Nephron (organoid): ENCODE measurements at regions not wholly inside any gene's neighbourhood (a gene's known extent, or its start where the extent isn't known, plus 50 kb on each side); places are given as distances from the start of the nearest gene placed in this dataset.

Experiments
- H3K27ac Mint-ChIP-seq, 3 experiments: 2 replicates each; pipeline ENCODE4 v1.8.0; 2020; ENCODE audit warnings: mixed read lengths in 3 of 3, mild to moderate bottlenecking in 2 of 3, moderate library complexity in 1 of 3
- H3K27me3 Mint-ChIP-seq: 2 replicates; pipeline ENCODE4 v1.8.0; 2021; ENCODE audit warnings: low read depth, mild to moderate bottlenecking, moderate library complexity, mixed read lengths
- H3K36me3 Mint-ChIP-seq: 2 replicates; pipeline ENCODE4 v1.8.0; 2020; ENCODE audit warnings: low read depth, mixed read lengths
- H3K4me1 Mint-ChIP-seq: 2 replicates; pipeline ENCODE4 v1.8.0; 2020; ENCODE audit warnings: mixed read lengths
- H3K4me3 Mint-ChIP-seq, 3 experiments: 2 replicates each; pipeline ENCODE4 v1.8.0; 2020; ENCODE audit warnings: mild to moderate bottlenecking in 3 of 3, mixed read lengths in 3 of 3, moderate library complexity in 2 of 3
- H3K9me3 Mint-ChIP-seq: 2 replicates; pipeline ENCODE4 v1.8.0; 2020; ENCODE audit warnings: mixed read lengths
- TF ChIP-seq, protein P1 (sequence below), 3 experiments: fragments of 200-600 bp; sonication (generic); IDR thresholded peaks; one replicate each; pipeline ENCODE4 v1.5.0; 2021; ENCODE audit warnings: antibody characterized with exemption in 3 of 3; ENCODE audit not compliant: unreplicated experiment in 3 of 3

DNA sequence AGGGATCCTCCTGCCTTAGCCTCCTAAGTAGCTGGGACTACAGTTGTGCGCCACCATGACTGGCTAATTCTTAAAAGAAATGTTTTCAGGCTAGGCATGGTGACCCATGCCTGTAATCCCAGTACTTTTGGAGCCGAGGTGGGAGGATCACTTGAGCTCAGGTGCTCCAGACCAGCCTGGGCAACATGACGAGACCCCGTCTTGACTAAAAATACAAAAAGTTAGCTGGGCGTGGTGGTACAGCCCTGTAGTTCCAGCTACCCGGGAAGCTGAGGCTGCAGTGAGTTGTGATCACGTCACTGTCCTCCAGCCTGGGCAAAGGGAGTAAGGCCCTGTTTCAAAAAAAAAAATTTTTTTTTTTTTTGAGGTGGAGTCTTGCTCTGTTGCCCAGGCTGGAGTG is 173.1 kb downstream of the SEC14L1 start:
- H3K9me3 Mint-ChIP-seq, result no peaks in the 10 kb centered on the region
- peak overlapping the region; percentile 97 to 99 (median 99) for H3K27ac Mint-ChIP-seq
- peaks cover 69% of the 10 kb centered on the region for H3K4me1 Mint-ChIP-seq
- no peak overlapping the region for H3K4me3 Mint-ChIP-seq
- no peaks in the 10 kb centered on the region for H3K36me3 Mint-ChIP-seq
- peaks cover 7% of the 10 kb centered on the region for H3K27me3 Mint-ChIP-seq
- TF ChIP-seq, protein P1, sequence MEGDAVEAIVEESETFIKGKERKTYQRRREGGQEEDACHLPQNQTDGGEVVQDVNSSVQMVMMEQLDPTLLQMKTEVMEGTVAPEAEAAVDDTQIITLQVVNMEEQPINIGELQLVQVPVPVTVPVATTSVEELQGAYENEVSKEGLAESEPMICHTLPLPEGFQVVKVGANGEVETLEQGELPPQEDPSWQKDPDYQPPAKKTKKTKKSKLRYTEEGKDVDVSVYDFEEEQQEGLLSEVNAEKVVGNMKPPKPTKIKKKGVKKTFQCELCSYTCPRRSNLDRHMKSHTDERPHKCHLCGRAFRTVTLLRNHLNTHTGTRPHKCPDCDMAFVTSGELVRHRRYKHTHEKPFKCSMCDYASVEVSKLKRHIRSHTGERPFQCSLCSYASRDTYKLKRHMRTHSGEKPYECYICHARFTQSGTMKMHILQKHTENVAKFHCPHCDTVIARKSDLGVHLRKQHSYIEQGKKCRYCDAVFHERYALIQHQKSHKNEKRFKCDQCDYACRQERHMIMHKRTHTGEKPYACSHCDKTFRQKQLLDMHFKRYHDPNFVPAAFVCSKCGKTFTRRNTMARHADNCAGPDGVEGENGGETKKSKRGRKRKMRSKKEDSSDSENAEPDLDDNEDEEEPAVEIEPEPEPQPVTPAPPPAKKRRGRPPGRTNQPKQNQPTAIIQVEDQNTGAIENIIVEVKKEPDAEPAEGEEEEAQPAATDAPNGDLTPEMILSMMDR (IDR thresholded peaks at IDR 0.05; ENCODE audit: unreplicated experiment in 3 of 3), result no peak

DNA sequence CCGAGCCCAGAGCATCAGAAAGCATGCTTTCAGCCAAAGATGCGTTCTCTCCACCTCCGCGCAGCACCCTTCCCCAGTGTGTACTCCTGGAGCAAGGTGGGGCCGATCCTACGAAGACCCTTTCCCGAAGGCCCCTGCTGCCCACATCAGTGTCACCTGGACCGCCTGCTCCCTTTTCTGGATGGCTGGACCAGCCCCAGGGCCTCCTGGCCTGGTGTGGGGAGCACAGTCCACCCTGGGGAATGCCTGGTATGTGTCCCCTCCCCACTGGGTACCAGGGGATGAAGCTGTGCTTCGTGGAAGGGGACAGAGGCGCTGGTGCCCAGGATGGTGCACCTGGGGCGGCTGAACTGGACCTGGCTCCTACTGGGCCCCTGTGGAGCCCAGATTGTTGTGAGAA is 173.8 kb downstream of the SEC14L1 start:
- no peaks in the 10 kb centered on the region for H3K9me3 Mint-ChIP-seq
- TF ChIP-seq, protein P1 (IDR thresholded peaks at IDR 0.05; ENCODE audit: unreplicated experiment in 3 of 3), result no peak
- no peak overlapping the region for H3K4me3 Mint-ChIP-seq
- peaks cover 7% of the 10 kb centered on the region for H3K27me3 Mint-ChIP-seq
- peak overlapping the region in 1 of 3 experiments; percentile 88 for H3K27ac Mint-ChIP-seq
- H3K4me1 Mint-ChIP-seq, result peaks cover 69% of the 10 kb centered on the region
- H3K36me3 Mint-ChIP-seq, result no peaks in the 10 kb centered on the region

DNA sequence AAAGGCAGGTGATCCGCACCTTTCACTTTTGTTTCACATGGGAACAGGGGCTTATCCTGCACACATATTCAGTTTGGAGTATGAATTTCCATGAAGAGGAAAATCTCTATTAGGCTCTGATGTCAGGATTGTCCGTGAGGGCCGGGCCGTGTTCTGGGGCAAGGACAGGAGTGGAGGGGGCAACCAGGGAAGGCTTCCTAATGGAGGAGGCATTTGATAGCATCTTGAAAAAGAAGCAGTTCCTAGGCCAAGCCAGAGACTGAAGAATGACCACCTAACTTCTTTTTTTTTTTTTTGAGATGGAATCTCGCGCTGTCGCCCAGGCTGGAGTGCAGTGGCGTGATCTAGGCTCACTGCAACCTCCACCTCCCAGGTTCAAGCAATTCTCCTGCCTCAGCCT is 174.2 kb downstream of the SEC14L1 start:
- H3K27me3 Mint-ChIP-seq, result peaks cover 7% of the 10 kb centered on the region
- peaks cover 72% of the 10 kb centered on the region for H3K4me1 Mint-ChIP-seq
- H3K9me3 Mint-ChIP-seq, result no peaks in the 10 kb centered on the region
- no peak overlapping the region for H3K4me3 Mint-ChIP-seq
- TF ChIP-seq, protein P1 (IDR thresholded peaks at IDR 0.05; ENCODE audit: unreplicated experiment in 3 of 3), result no peak
- H3K27ac Mint-ChIP-seq, result peak overlapping the region in 2 of 3 experiments; percentile 43 to 88
- H3K36me3 Mint-ChIP-seq, result no peaks in the 10 kb centered on the region

DNA sequence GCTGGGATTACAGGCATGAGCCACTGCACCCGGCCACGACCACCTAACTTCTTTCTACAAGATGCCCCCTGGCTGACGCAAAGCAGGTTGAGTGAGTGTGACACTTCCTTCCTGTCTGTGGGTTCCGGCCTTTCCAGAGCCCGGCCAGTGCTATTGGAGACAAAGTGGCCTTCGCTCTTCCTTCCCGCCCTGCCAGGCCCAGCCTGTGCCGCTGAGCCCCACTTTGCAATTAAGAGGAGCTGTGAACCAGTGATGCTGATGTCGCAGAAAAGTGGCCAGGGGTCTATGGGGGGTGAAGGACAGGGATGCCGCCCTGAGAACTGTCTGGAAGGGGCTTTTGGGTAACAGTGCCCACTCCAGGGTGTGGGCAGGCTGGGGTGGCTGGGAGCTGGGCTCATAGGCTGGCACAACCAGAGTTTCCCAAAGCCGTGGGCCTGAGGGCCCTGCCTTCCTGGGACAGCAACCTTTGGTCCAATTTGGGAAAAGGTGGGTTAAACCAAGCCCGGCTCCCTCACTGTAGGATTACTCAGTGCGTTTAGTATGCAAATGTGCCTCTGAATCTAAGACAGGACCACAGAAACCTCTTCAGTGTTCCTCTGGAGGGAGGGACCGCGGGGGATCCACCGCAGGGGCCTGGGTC is 174.9 kb downstream of the SEC14L1 start:
- no peaks in the 10 kb centered on the region for H3K36me3 Mint-ChIP-seq
- peak overlapping the region; percentile 77 to 88 (median 87) for H3K27ac Mint-ChIP-seq
- H3K9me3 Mint-ChIP-seq, result no peaks in the 10 kb centered on the region
- TF ChIP-seq, protein P1 (IDR thresholded peaks at IDR 0.05; ENCODE audit: unreplicated experiment in 3 of 3), result no peak
- H3K4me1 Mint-ChIP-seq, result peaks cover 73% of the 10 kb centered on the region
- peak overlapping the region in 1 of 3 experiments; percentile 14 for H3K4me3 Mint-ChIP-seq
- H3K27me3 Mint-ChIP-seq, result peaks cover 7% of the 10 kb centered on the region

DNA sequence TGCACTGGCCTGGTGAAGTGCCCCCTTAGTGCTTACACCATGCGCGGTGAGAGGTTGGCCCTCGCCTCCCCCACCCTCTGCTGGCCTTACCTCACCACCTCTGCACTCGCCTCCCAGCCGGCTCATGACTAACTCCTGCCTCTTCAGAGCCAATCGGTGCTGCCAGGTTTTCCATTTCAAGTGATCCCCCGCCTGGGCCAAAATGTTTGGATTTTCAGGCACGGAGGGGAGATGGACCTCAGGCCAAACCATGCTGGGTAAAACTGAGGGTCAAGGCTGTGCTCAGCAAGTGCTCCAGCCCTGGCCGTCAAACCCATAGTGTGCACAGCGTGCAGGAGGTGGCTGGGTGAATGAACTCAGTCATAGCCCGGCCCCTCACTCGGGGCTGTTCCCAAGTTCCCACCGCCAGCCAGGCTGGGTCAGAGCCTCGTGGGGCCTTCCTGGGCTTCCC is 175.4 kb downstream of the SEC14L1 start:
- peaks cover 69% of the 10 kb centered on the region for H3K4me1 Mint-ChIP-seq
- TF ChIP-seq, protein P1 (IDR thresholded peaks at IDR 0.05; ENCODE audit: unreplicated experiment in 3 of 3), result no peak
- H3K9me3 Mint-ChIP-seq, result no peaks in the 10 kb centered on the region
- H3K36me3 Mint-ChIP-seq, result no peaks in the 10 kb centered on the region
- peak overlapping the region in 1 of 3 experiments; percentile 14 for H3K4me3 Mint-ChIP-seq
- H3K27me3 Mint-ChIP-seq, result peaks cover 7% of the 10 kb centered on the region
- H3K27ac Mint-ChIP-seq, result peak overlapping the region; percentile 77 to 88 (median 87)

DNA sequence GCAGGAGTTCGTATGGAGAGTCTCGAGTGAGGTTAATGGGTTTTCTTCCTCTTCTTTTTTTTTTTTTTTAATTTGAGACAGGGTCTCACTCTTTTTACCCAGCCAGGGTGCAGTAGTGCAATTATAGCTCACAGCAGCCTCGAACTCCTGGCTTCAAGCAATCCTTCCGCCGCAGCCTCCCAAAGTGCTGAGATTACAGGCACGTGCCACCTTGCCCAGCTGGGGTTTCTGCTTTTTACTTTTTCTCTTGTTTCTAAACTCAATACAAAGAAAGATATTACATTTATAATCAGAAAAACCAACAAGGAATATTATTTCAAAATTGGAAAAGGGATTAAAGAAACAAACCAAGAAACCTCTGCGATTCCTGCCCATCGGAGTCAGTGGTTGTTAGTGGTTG is 175.9 kb downstream of the SEC14L1 start:
- Mint-ChIP-seq H3K4me1 (peaks cover 68% of the 10 kb centered on the region), H3K27ac (peak overlapping the region in 2 of 3 experiments; percentile 80 to 88), H3K4me3 (no peak overlapping the region), H3K27me3 (peaks cover 7% of the 10 kb centered on the region), H3K36me3 (no peaks in the 10 kb centered on the region), H3K9me3 (no peaks in the 10 kb centered on the region)
- TF ChIP-seq, protein P1 (IDR thresholded peaks at IDR 0.05; ENCODE audit: unreplicated experiment in 3 of 3), result no peak
